CD4-positive, CD25-positive, alpha-beta regulatory T cell (primary cell): ENCODE measurements at regions not wholly inside any gene's neighbourhood (a gene's known extent, or its start where the extent isn't known, plus 50 kb on each side); places are given as distances from the start of the nearest gene placed in this dataset.

Experiments
- ATAC-seq, 2 donors: fragments of 150-1000 bp; cut with Tn5 transposase; one replicate each; pipeline ENCODE4 v1.10.0; 2021; ENCODE audit warnings: low read depth in 2 of 2, moderate number of reproducible peaks in 2 of 2, moderate library complexity in 1 of 2
- DNase-seq, 3 donors: peaks; one replicate each; pipeline versions ENCODE4 v3.0.0 to v3.0.0-alpha.2; 2012 to 2022; ENCODE audit warnings: mixed read lengths in 1 of 3
- H3K27ac ChIP-seq: one replicate; pipeline ENCODE4 v1.7.0; 2013; ENCODE audit warnings: mild to moderate bottlenecking, low read length; ENCODE audit not compliant: insufficient read depth, poor library complexity, severe bottlenecking
- H3K27me3 ChIP-seq: one replicate; pipeline ENCODE4 v1.7.0; 2013; ENCODE audit warnings: low read length; ENCODE audit not compliant: control insufficient read depth, insufficient read depth
- H3K36me3 ChIP-seq: one replicate; pipeline ENCODE4 v1.7.0; 2013; ENCODE audit warnings: mild to moderate bottlenecking, low read length, moderate library complexity; ENCODE audit not compliant: control insufficient read depth, insufficient read depth
- H3K4me1 ChIP-seq: 2 replicates; pipeline ENCODE4 v1.7.0; 2013; ENCODE audit warnings: mild to moderate bottlenecking, low read length; ENCODE audit not compliant: insufficient read depth, control insufficient read depth, poor library complexity, severe bottlenecking
- H3K4me3 ChIP-seq: one replicate; pipeline ENCODE4 v1.7.0; 2013; ENCODE audit warnings: low read depth, mild to moderate bottlenecking, low read length, moderate library complexity
- H3K9me3 ChIP-seq, 2 experiments: 1 replicate in 1 of 2; 2 replicates in 1 of 2; pipeline ENCODE4 v1.7.0; 2013; ENCODE audit warnings: low read length in 2 of 2, mild to moderate bottlenecking in 1 of 2, moderate library complexity in 1 of 2; ENCODE audit not compliant: control insufficient read depth in 2 of 2
- H3K27ac Mint-ChIP-seq, 3 donors: one replicate each; pipeline ENCODE4 v1.8.0; 2020 to 2022; ENCODE audit warnings: mild to moderate bottlenecking in 3 of 3, mixed read lengths in 3 of 3, moderate library complexity in 2 of 3
- H3K27me3 Mint-ChIP-seq: one replicate; pipeline ENCODE4 v1.8.0; 2022; ENCODE audit warnings: mild to moderate bottlenecking, mixed read lengths
- H3K36me3 Mint-ChIP-seq: one replicate; pipeline ENCODE4 v1.8.0; 2020; ENCODE audit warnings: mixed read lengths
- H3K4me1 Mint-ChIP-seq, 4 donors: one replicate each; pipeline ENCODE4 v1.8.0; 2020 to 2022; ENCODE audit warnings: mixed read lengths in 4 of 4, mild to moderate bottlenecking in 1 of 4
- H3K4me3 Mint-ChIP-seq, 4 donors: one replicate each; pipeline ENCODE4 v1.8.0; 2020 to 2022; ENCODE audit warnings: mild to moderate bottlenecking in 4 of 4, mixed read lengths in 4 of 4, moderate library complexity in 3 of 4
- H3K9me3 Mint-ChIP-seq, 7 donors: one replicate each; pipeline ENCODE4 v1.8.0; 2020 to 2022; ENCODE audit warnings: mixed read lengths in 7 of 7, mild to moderate bottlenecking in 3 of 7, moderate library complexity in 2 of 7

DNA sequence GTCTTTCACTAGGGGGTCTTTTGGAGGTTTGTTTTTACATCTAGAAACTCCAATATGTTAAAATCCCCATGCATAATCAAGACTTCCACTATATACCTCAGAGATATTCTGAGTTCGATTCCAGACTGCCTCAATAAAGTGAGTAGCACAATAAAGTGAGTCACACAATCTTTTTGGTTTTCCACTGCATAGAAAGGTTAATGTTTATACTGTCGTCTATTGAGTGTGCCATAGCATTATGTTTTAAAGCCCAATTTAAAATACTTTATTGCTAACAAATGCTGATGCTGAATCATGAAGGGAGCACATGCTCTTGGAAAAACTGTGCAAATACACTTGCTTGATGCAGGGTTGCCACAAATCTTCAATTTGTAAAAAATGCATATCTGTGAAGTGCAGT lies 227.5 kb upstream of the ZFHX3 start:
- Histone ChIP-seq H3K27ac (no peak overlapping the region), H3K36me3 (no peaks in the 10 kb centered on the region), H3K4me1 (no peaks in the 10 kb centered on the region), H3K27me3 (no peaks in the 10 kb centered on the region), H3K9me3 (no peaks in the 10 kb centered on the region), H3K4me3 (no peak overlapping the region)
- H3K27ac Mint-ChIP-seq = no peak overlapping the region
- H3K4me1 Mint-ChIP-seq = no peaks in the 10 kb centered on the region
- ATAC-seq = no peak
- H3K36me3 Mint-ChIP-seq = no peaks in the 10 kb centered on the region
- no peak for DNase-seq
- H3K4me3 Mint-ChIP-seq = no peak overlapping the region
- peaks cover 0 to 12% (median 2%) of the 10 kb centered on the region in 7 donors for H3K9me3 Mint-ChIP-seq
- H3K27me3 Mint-ChIP-seq = no peaks in the 10 kb centered on the region

DNA sequence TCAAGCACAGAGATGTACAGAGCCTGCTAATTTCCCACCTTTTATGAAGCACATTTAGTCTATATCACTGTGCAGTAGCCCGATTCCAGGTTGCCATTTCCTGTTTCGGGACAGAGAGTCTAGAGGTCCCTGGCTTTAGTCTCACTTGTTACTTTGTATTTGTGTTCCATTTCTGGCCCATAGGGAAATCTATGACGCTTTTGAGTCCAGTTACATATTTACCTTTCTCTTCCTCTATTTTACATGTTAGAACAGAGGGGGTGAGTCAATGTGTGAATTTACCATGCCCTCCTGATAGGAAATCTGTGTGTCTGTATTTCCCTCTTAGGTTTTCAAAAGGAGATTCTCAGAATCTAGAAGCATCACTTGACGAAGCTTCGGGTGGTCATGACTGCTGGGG lies 227.1 kb upstream of the ZFHX3 start:
- H3K27ac Mint-ChIP-seq = no peak overlapping the region
- H3K27ac ChIP-seq = no peak overlapping the region
- ATAC-seq = no peak
- no peaks in the 10 kb centered on the region for H3K9me3 ChIP-seq
- H3K27me3 ChIP-seq = no peaks in the 10 kb centered on the region
- H3K36me3 ChIP-seq = no peaks in the 10 kb centered on the region
- no peaks in the 10 kb centered on the region for H3K27me3 Mint-ChIP-seq
- no peak overlapping the region for H3K4me3 ChIP-seq
- no peaks in the 10 kb centered on the region for H3K4me1 ChIP-seq
- DNase-seq = no peak
- no peak overlapping the region for H3K4me3 Mint-ChIP-seq
- peaks cover 0 to 10% (median 2%) of the 10 kb centered on the region in 7 donors for H3K9me3 Mint-ChIP-seq
- no peaks in the 10 kb centered on the region for H3K4me1 Mint-ChIP-seq
- no peaks in the 10 kb centered on the region for H3K36me3 Mint-ChIP-seq

DNA sequence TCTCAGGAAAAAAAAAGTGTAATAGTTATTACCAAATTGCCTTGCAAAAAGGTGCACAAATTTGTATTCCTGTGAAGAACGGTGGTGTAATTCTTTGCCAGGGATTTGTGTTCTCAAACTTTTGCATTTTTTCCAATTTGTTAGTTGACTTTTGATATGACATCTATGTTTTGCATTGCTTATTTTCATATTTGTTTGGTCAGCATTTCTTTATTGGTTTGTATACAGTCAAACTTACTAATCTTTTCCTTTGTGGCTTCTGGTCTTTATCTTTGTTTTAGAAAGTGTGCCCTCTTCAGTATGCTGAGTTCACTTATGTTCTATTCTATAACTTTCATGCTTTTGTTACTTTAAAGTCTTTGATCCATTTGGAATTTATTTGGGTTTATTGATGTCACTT lies 226.2 kb upstream of the ZFHX3 start:
- Histone ChIP-seq H3K27ac (no peak overlapping the region), H3K36me3 (no peaks in the 10 kb centered on the region), H3K9me3 (no peaks in the 10 kb centered on the region), H3K27me3 (no peaks in the 10 kb centered on the region), H3K4me3 (no peak overlapping the region), H3K4me1 (no peaks in the 10 kb centered on the region)
- no peak for ATAC-seq
- Mint-ChIP-seq H3K4me1 (no peaks in the 10 kb centered on the region), H3K36me3 (no peaks in the 10 kb centered on the region), H3K9me3 (peaks cover 0 to 8% (median 2%) of the 10 kb centered on the region in 7 donors), H3K27me3 (no peaks in the 10 kb centered on the region), H3K4me3 (no peak overlapping the region), H3K27ac (no peak overlapping the region)
- DNase-seq = no peak

DNA sequence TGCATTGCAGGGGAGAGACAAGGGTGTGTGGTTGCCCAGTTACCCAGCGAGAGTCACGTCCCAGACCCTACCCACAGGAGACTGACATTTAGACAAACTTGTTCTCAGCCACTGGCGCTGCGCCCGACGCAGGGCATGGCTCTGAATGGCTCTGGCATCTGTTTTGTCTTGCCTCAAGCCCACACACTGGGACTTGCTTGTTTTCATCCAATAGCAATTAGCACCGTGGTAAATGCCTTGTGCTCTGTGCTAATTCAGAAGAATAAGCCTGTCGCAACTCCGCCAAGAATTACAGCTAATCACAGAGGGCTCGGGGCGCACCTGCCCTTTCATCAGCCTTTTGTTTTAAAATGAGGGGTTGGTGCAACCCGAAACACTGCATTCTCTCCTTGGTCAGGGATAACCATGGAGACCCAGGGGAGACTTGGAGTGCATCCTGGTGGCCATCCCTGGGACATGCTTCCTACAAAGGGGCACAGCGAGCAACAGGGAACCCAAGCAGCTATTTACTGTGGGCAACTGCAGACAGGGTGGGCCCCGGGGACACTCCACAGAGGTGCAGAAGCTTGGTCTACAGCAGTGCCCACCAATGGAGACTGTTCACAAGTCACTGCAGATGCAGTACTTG lies 220.6 kb upstream of the ZFHX3 start:
- DNase-seq (no peak), ATAC-seq (no peak)
- no peaks in the 10 kb centered on the region for H3K4me1 ChIP-seq
- no peak overlapping the region for H3K27ac ChIP-seq
- Mint-ChIP-seq H3K4me3 (no peak overlapping the region), H3K27ac (no peak overlapping the region), H3K9me3 (peaks cover 0 to 11% (median 1%) of the 10 kb centered on the region in 7 donors), H3K27me3 (no peaks in the 10 kb centered on the region), H3K4me1 (no peaks in the 10 kb centered on the region), H3K36me3 (no peaks in the 10 kb centered on the region)
- H3K4me3 ChIP-seq = no peak overlapping the region
- H3K9me3 ChIP-seq = no peaks in the 10 kb centered on the region
- no peaks in the 10 kb centered on the region for H3K27me3 ChIP-seq
- no peaks in the 10 kb centered on the region for H3K36me3 ChIP-seq

DNA sequence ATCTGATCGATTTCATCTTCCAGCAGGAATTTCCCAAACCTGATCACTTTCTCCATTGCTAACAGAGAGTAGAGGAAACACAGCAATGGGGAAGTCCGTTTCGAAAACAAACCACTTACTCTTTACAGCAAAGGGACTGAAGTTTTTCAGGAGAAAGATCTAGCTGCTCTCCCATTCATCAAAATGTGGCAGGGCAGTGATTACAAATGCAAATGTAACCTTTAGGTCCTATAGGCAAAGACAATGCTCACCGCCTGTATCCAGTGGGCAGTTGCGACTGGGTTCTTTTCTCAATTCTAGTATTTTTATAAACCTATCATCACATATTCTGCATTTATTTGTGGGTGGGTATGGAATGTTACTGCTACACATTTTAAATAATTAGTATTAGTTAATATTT lies 218.0 kb upstream of the ZFHX3 start:
- no peaks in the 10 kb centered on the region for H3K36me3 Mint-ChIP-seq
- no peaks in the 10 kb centered on the region for H3K9me3 ChIP-seq
- no peak overlapping the region for H3K27ac ChIP-seq
- H3K27ac Mint-ChIP-seq = no peak overlapping the region
- H3K4me3 Mint-ChIP-seq = no peak overlapping the region
- DNase-seq (no peak), ATAC-seq (no peak)
- H3K4me3 ChIP-seq = no peak overlapping the region
- no peaks in the 10 kb centered on the region for H3K27me3 ChIP-seq
- peaks cover 0 to 18% (median 7%) of the 10 kb centered on the region in 7 donors for H3K9me3 Mint-ChIP-seq
- H3K36me3 ChIP-seq = no peaks in the 10 kb centered on the region
- no peaks in the 10 kb centered on the region for H3K4me1 Mint-ChIP-seq
- H3K27me3 Mint-ChIP-seq = no peaks in the 10 kb centered on the region
- H3K4me1 ChIP-seq = no peaks in the 10 kb centered on the region

DNA sequence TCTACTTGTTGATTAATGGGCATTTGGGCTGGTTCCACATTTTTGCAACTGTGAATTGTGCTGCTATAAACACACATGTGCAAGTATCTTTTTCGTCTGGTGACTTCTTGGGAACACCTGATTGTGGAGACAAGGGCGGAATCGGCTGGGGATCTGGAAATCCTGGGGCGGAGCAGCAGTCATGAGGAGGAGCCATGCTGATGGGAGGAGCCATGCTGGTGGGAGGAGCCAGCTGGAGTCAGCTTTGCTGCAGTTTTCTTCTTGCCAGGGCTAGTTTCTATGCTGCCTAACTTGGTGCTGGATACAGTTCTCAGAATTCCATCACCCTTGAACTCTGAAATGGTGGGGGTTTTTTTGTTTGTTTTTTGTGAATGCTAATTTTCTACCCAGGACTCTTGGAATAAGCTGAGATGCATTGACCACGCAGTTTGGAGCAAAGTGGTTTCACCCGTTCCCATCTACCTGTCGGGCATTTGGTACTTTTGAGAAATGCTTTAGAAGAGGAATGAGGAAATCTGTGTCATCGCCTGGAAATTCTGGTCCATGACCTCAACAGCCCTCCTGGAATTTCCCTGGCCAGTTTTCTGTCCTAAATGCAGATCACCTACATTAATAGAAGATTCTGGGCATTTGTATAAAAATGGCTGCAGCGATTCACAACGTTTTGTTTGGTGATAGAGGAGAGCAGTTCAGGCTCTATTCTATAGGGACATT lies 217.4 kb upstream of the ZFHX3 start:
- no peaks in the 10 kb centered on the region for H3K27me3 ChIP-seq
- H3K4me3 ChIP-seq = no peak overlapping the region
- no peaks in the 10 kb centered on the region for H3K4me1 ChIP-seq
- DNase-seq (no peak), ATAC-seq (no peak)
- H3K36me3 ChIP-seq = no peaks in the 10 kb centered on the region
- no peaks in the 10 kb centered on the region for H3K9me3 ChIP-seq
- H3K4me1 Mint-ChIP-seq = no peaks in the 10 kb centered on the region
- no peak overlapping the region for H3K27ac ChIP-seq
- peaks cover 0 to 18% (median 7%) of the 10 kb centered on the region in 7 donors for H3K9me3 Mint-ChIP-seq
- H3K27ac Mint-ChIP-seq = no peak overlapping the region
- no peaks in the 10 kb centered on the region for H3K27me3 Mint-ChIP-seq
- no peaks in the 10 kb centered on the region for H3K36me3 Mint-ChIP-seq
- H3K4me3 Mint-ChIP-seq = no peak overlapping the region

DNA sequence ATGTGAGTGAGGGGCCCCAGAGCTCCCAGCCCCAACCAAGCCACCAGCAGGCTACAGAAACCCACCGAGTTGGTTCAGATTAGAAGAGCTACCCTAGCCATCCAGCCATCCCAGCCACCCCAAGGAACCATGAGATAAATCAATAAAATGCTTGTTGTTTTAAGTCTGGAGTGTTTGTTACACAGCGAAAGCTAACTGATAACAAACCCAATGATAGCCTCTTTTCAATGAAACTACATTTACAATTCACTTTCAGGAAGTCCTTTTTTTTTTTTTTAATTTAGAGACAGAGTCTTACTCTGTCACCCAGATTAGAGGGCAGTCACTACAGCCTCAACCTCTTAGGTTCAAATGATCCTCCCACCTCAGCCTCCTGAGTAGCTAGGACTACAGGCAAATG lies 215.0 kb upstream of the ZFHX3 start:
- Mint-ChIP-seq H3K4me3 (no peak overlapping the region), H3K36me3 (no peaks in the 10 kb centered on the region), H3K27ac (no peak overlapping the region), H3K4me1 (no peaks in the 10 kb centered on the region), H3K27me3 (no peaks in the 10 kb centered on the region), H3K9me3 (peaks cover 0 to 18% (median 7%) of the 10 kb centered on the region in 7 donors)
- Histone ChIP-seq H3K36me3 (no peaks in the 10 kb centered on the region), H3K4me3 (no peak overlapping the region), H3K27me3 (no peaks in the 10 kb centered on the region), H3K4me1 (no peaks in the 10 kb centered on the region), H3K27ac (no peak overlapping the region), H3K9me3 (no peaks in the 10 kb centered on the region)
- ATAC-seq = no peak
- no peak for DNase-seq

DNA sequence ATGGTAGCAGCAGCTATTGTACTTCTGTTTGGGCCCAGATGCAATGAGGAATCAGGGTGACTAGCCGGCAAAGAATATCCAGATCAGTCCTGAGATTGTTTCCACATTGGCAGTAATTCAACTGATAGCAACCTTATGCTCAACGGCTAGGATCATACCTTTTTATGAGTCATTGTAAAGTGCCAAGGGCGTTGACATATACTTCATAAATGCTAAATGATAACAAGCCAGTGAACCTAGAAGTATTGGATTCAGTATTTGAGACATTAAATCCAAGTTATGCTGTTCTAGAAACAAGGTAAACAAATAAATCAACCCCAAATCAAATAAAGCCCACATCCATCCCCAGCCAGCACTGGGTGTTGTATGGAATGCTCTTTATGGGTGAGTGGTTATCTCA lies 207.1 kb upstream of the ZFHX3 start:
- H3K4me3 Mint-ChIP-seq = no peak overlapping the region
- no peak for ATAC-seq
- H3K9me3 Mint-ChIP-seq = peaks cover 0 to 6% (median 0%) of the 10 kb centered on the region in 7 donors
- H3K4me1 Mint-ChIP-seq = no peaks in the 10 kb centered on the region
- H3K27me3 Mint-ChIP-seq = no peaks in the 10 kb centered on the region
- H3K4me3 ChIP-seq = no peak overlapping the region
- no peaks in the 10 kb centered on the region for H3K27me3 ChIP-seq
- H3K27ac Mint-ChIP-seq = no peak overlapping the region
- H3K36me3 ChIP-seq = no peaks in the 10 kb centered on the region
- no peaks in the 10 kb centered on the region for H3K9me3 ChIP-seq
- H3K36me3 Mint-ChIP-seq = no peaks in the 10 kb centered on the region
- DNase-seq = no peak
- H3K27ac ChIP-seq = no peak overlapping the region
- H3K4me1 ChIP-seq = no peaks in the 10 kb centered on the region
